GM21423 (cell line): ENCODE measurements at regions not wholly inside any gene's neighbourhood (a gene's known extent, or its start where the extent isn't known, plus 50 kb on each side); places are given as distances from the start of the nearest gene placed in this dataset.

ENCODE experiments used
- ATAC-seq: cut with Tn5 transposase; IDR thresholded peaks from one replicate; pipeline ENCODE4 v1.9.1; 2021; ENCODE audit warnings: mild to moderate bottlenecking, moderate library complexity; ENCODE audit not compliant: unreplicated experiment

- no peak for ATAC-seq
These were observed 537.7 kb upstream of the MDFIC2 start for GRCh38 chr3:70849911-70850699.

- no peak for ATAC-seq
These were observed 527.9 kb upstream of the MDFIC2 start for GRCh38 chr3:70840106-70840870.

- no peak for ATAC-seq
These were observed 521.0 kb upstream of the MDFIC2 start for GRCh38 chr3:70833239-70833960.

- no peak for ATAC-seq
These were observed 520.4 kb upstream of the MDFIC2 start for GRCh38 chr3:70832834-70833205.

- ATAC-seq: no peak
These were observed 519.8 kb upstream of the MDFIC2 start for GRCh38 chr3:70832089-70832833.

GRCh38 chr3:70829092-70829491 lies 516.7 kb upstream of the MDFIC2 start:
- ATAC-seq: no peak

- no peak for ATAC-seq
These were observed 512.3 kb upstream of the MDFIC2 start for GRCh38 chr3:70824773-70825172.

GRCh38 chr3:70824078-70824477 lies 511.6 kb upstream of the MDFIC2 start:
- ATAC-seq: no peak

- no peak for ATAC-seq
These were observed 511.2 kb upstream of the MDFIC2 start for GRCh38 chr3:70823622-70824021.

GRCh38 chr3:70822669-70823068 lies 510.2 kb upstream of the MDFIC2 start:
- ATAC-seq: no peak

GRCh38 chr3:70821602-70822001 lies 509.2 kb upstream of the MDFIC2 start:
- ATAC-seq: no peak

GRCh38 chr3:70820397-70820796 lies 508.0 kb upstream of the MDFIC2 start:
- ATAC-seq: no peak

GRCh38 chr3:70818145-70818544 lies 505.7 kb upstream of the MDFIC2 start:
- no peak for ATAC-seq

GRCh38 chr3:70816346-70816745 lies 503.9 kb upstream of the MDFIC2 start:
- no peak for ATAC-seq

- no peak for ATAC-seq
These were observed 503.4 kb upstream of the MDFIC2 start for GRCh38 chr3:70815817-70816216.

GRCh38 chr3:70813311-70813710 lies 500.9 kb upstream of the MDFIC2 start:
- no peak for ATAC-seq

- no peak for ATAC-seq
These were observed 499.4 kb upstream of the MDFIC2 start for GRCh38 chr3:70811880-70812279.

GRCh38 chr3:70808881-70809280 lies 496.4 kb upstream of the MDFIC2 start:
- no peak for ATAC-seq

- no peak for ATAC-seq
These were observed 494.1 kb upstream of the MDFIC2 start for GRCh38 chr3:70806556-70806955.

GRCh38 chr3:70806021-70806420 lies 493.6 kb upstream of the MDFIC2 start:
- no peak for ATAC-seq
